Tibial nerve (tissue), 4 donors: ENCODE measurements at regions not wholly inside any gene's neighbourhood (a gene's known extent, or its start where the extent isn't known, plus 50 kb on each side); places are given as distances from the start of the nearest gene placed in this dataset.

Experiments used
- DNase-seq, 2 donors: peaks; one replicate each; pipeline ENCODE4 v3.0.0-alpha.2; 2019; ENCODE audit warnings: low spot score in 2 of 2
- H3K27ac ChIP-seq, 4 donors: fragments of 200-600 bp; sonication (generic) in 3 of 4; one replicate each; pipeline ENCODE4 v1.5.1; 2017 to 2019; ENCODE audit warnings: mild to moderate bottlenecking in 1 of 4
- H3K27me3 ChIP-seq, 2 donors: fragments of 200-600 bp; sonication (generic) in 1 of 2; one replicate each; pipeline versions ENCODE4 v1.5.1 to v1.6.0; 2017 to 2019
- H3K36me3 ChIP-seq, 3 donors: fragments of 200-600 bp; sonication (generic); one replicate each; pipeline ENCODE4 v1.5.1; 2018 to 2019
- H3K4me1 ChIP-seq, 4 donors: fragments of 200-600 bp; sonication (generic) in 3 of 4; one replicate each; pipeline ENCODE4 v1.5.1; 2017 to 2019
- H3K4me3 ChIP-seq, 4 donors: fragments of 200-600 bp; sonication (generic) in 3 of 4; one replicate each; pipeline ENCODE4 v1.5.1; 2017 to 2019; ENCODE audit warnings: mild to moderate bottlenecking in 1 of 4, moderate library complexity in 1 of 4
- H3K9me3 ChIP-seq, 4 donors: fragments of 200-600 bp; sonication (generic) in 3 of 4; one replicate each; pipeline ENCODE4 v1.5.1; 2017 to 2019
- EP300 ChIP-seq, 2 donors: sonication (generic); formaldehyde crosslinking; IDR thresholded peaks; one replicate each; pipeline ENCODE4 v1.6.1; 2017; ENCODE audit warnings: antibody characterized with exemption in 2 of 2, mild to moderate bottlenecking in 1 of 2
- POLR2A ChIP-seq, 2 donors: fragments of 450-650 bp; IDR thresholded peaks; one replicate each; pipeline ENCODE4 v1.6.1; 2017; ENCODE audit warnings: antibody characterized with exemption in 2 of 2, mild to moderate bottlenecking in 2 of 2, moderate library complexity in 2 of 2
- WGBS, 2 donors: methylation state at CpG; one replicate each; pipeline ENCODE4 v1.1.5; 2018; 5-methylcytosine and 5-hydroxymethylcytosine counted together
- TF ChIP-seq, protein P1 (sequence below), 5 experiments: fragments of 200-600 bp in 3 of 5; fragments of 450-650 bp in 2 of 5; sonication (generic) in 3 of 5; IDR thresholded peaks; one replicate each; pipeline ENCODE4 v1.5.1; 2016 to 2019; ENCODE audit warnings: antibody characterized with exemption in 5 of 5, mild to moderate bottlenecking in 3 of 5, moderate library complexity in 2 of 5

- 19 to 24% methylated on average over 1 of the region's 1 CpG for WGBS, 2 donors
- Histone ChIP-seq H3K4me3 (no peak overlapping the region), H3K36me3 (no peaks in the 10 kb centered on the region), H3K27ac (no peak overlapping the region), H3K4me1 (no peaks in the 10 kb centered on the region), H3K27me3 (no peaks in the 10 kb centered on the region), H3K9me3 (no peaks in the 10 kb centered on the region)
- TF ChIP-seq, protein P1, sequence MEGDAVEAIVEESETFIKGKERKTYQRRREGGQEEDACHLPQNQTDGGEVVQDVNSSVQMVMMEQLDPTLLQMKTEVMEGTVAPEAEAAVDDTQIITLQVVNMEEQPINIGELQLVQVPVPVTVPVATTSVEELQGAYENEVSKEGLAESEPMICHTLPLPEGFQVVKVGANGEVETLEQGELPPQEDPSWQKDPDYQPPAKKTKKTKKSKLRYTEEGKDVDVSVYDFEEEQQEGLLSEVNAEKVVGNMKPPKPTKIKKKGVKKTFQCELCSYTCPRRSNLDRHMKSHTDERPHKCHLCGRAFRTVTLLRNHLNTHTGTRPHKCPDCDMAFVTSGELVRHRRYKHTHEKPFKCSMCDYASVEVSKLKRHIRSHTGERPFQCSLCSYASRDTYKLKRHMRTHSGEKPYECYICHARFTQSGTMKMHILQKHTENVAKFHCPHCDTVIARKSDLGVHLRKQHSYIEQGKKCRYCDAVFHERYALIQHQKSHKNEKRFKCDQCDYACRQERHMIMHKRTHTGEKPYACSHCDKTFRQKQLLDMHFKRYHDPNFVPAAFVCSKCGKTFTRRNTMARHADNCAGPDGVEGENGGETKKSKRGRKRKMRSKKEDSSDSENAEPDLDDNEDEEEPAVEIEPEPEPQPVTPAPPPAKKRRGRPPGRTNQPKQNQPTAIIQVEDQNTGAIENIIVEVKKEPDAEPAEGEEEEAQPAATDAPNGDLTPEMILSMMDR (IDR thresholded peaks at IDR 0.05), result no peak
- no peak for TF ChIP-seq POLR2A (IDR thresholded peaks at IDR 0.05)
- TF ChIP-seq EP300 (IDR thresholded peaks at IDR 0.05), result no peak
- DNase-seq, result no peak
Observed at GRCh38 chr5:13227513-13227912, 717.0 kb downstream of the DNAH5 start.

GRCh38 chr5:13218518-13218917, 726.0 kb downstream of the DNAH5 start:
- 82 to 90% methylated on average over 2 of the region's 2 CpGs for WGBS, 2 donors
- no peaks in the 10 kb centered on the region for H3K9me3 ChIP-seq
- no peaks in the 10 kb centered on the region for H3K27me3 ChIP-seq
- H3K4me3 ChIP-seq, result no peak overlapping the region
- H3K27ac ChIP-seq, result no peak overlapping the region
- no peaks in the 10 kb centered on the region for H3K4me1 ChIP-seq
- TF ChIP-seq EP300 (IDR thresholded peaks at IDR 0.05), result no peak
- TF ChIP-seq, protein P1 (IDR thresholded peaks at IDR 0.05), result no peak
- no peak for TF ChIP-seq POLR2A (IDR thresholded peaks at IDR 0.05)
- no peaks in the 10 kb centered on the region for H3K36me3 ChIP-seq
- no peak for DNase-seq

- Histone ChIP-seq H3K27ac (no peak overlapping the region), H3K27me3 (no peaks in the 10 kb centered on the region), H3K36me3 (no peaks in the 10 kb centered on the region), H3K4me1 (no peaks in the 10 kb centered on the region), H3K4me3 (no peak overlapping the region), H3K9me3 (no peaks in the 10 kb centered on the region)
- TF ChIP-seq POLR2A (IDR thresholded peaks at IDR 0.05), result no peak
- TF ChIP-seq, protein P1 (IDR thresholded peaks at IDR 0.05), result no peak
- TF ChIP-seq EP300 (IDR thresholded peaks at IDR 0.05), result no peak
- no peak for DNase-seq
- WGBS, 2 donors, result 26 to 54% methylated on average over 2 of the region's 2 CpGs
Observed at GRCh38 chr5:13217636-13218035, 726.9 kb downstream of the DNAH5 start.

DNA sequence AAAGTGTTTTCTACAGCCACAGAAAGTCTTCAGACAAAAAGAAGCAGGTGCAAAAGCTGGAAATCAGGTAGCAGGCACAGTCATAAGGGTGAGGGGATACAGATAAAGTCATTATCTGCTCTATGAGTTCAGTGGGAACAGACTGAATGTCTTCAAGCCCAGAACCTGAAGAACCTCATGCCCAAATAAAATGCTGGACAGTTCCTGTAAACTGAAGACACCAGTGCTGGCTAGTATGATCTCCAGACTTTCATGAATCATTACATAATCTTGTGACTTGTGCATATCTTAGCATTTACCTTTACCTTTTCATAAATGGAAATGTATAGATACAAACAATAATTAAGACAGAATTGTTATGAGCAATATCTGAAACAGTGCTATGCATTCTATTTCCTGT, 728.7 kb downstream of the DNAH5 start:
- Histone ChIP-seq H3K36me3 (no peaks in the 10 kb centered on the region), H3K27ac (no peak overlapping the region), H3K4me1 (no peaks in the 10 kb centered on the region), H3K27me3 (no peaks in the 10 kb centered on the region), H3K4me3 (no peak overlapping the region), H3K9me3 (no peaks in the 10 kb centered on the region)
- TF ChIP-seq POLR2A (IDR thresholded peaks at IDR 0.05), result no peak
- TF ChIP-seq, protein P1 (IDR thresholded peaks at IDR 0.05), result no peak
- TF ChIP-seq EP300 (IDR thresholded peaks at IDR 0.05), result no peak
- DNase-seq, result no peak

DNA sequence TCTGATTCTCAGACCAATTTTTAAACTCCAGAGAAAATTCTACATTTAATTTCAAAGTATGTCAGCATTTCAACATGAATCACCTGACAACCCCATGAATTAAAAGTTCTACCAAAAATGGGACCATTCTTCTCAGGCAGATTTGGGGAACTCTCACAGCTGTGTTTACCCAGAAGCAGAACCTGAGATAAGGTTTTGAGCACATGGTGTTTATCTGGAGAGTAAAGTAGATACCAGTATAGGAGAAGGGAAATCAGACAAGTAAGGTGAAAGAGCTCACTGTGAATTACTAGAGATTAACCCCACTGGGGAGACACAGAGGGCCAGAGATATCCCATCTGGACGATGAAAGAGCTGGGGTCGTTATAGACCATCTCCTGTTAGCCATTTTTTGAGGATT, 729.1 kb downstream of the DNAH5 start:
- DNase-seq, result no peak
- TF ChIP-seq, protein P1 (IDR thresholded peaks at IDR 0.05), result no peak
- TF ChIP-seq EP300 (IDR thresholded peaks at IDR 0.05) (no peak), POLR2A (IDR thresholded peaks at IDR 0.05) (no peak)
- Histone ChIP-seq H3K4me1 (no peaks in the 10 kb centered on the region), H3K9me3 (no peaks in the 10 kb centered on the region), H3K36me3 (no peaks in the 10 kb centered on the region), H3K27ac (no peak overlapping the region), H3K27me3 (no peaks in the 10 kb centered on the region), H3K4me3 (no peak overlapping the region)
- 54 to 65% methylated on average over 2 of the region's 2 CpGs for WGBS, 2 donors
